ENCODE measurements at regions not wholly inside any gene's neighbourhood (a gene's known extent, or its start where the extent isn't known, plus 50 kb on each side); places are given as distances from the start of the nearest gene placed in this dataset.

GRCh38 chr2:175843625-175844024 is 158.4 kb downstream of the LNPK start:
- TF ChIP-seq POLR2A (IDR thresholded peaks at IDR 0.05), result no peak
- TF ChIP-seq, protein P1, sequence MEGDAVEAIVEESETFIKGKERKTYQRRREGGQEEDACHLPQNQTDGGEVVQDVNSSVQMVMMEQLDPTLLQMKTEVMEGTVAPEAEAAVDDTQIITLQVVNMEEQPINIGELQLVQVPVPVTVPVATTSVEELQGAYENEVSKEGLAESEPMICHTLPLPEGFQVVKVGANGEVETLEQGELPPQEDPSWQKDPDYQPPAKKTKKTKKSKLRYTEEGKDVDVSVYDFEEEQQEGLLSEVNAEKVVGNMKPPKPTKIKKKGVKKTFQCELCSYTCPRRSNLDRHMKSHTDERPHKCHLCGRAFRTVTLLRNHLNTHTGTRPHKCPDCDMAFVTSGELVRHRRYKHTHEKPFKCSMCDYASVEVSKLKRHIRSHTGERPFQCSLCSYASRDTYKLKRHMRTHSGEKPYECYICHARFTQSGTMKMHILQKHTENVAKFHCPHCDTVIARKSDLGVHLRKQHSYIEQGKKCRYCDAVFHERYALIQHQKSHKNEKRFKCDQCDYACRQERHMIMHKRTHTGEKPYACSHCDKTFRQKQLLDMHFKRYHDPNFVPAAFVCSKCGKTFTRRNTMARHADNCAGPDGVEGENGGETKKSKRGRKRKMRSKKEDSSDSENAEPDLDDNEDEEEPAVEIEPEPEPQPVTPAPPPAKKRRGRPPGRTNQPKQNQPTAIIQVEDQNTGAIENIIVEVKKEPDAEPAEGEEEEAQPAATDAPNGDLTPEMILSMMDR (IDR thresholded peaks at IDR 0.05), result no peak

Measured in uterus (tissue), 2 donors.